OCI-LY7 (cell line): ENCODE measurements at regions not wholly inside any gene's neighbourhood (a gene's known extent, or its start where the extent isn't known, plus 50 kb on each side); places are given as distances from the start of the nearest gene placed in this dataset.

ENCODE experiments used
- BruUV-seq: library from RNA; stranded (reverse); fragments of 400-500 nt; replicated peaks from 2 replicates; lab custom pipeline; 2021; lab: Mats Ljungman, UMichigan
- CTCF ChIA-PET: fragments of 300-600 bp; sonication (Branson Sonifier 250); formaldehyde crosslinking; loops from one replicate; lab custom pipeline; 2022; ENCODE audit warnings: antibody characterized with exemption; ENCODE audit not compliant: unreplicated experiment; lab: Charles Lee
- POLR2A ChIA-PET: fragments of 300-600 bp; sonication (Branson Sonifier 250); formaldehyde crosslinking; loops from one replicate; lab custom pipeline; 2022; ENCODE audit warnings: antibody characterized with exemption; lab: Charles Lee
- DNase-seq: peaks from one replicate; pipeline ENCODE4 v3.0.0-alpha.2; 2015; ENCODE audit warnings: low spot score
- H2AFZ ChIP-seq: fragments of 200-600 bp; sonication (generic), shearing (Covaris generic); 2 replicates; pipeline ENCODE4 v1.6.1; 2014; ENCODE audit warnings: mild to moderate bottlenecking, antibody characterized with exemption, low read length, moderate library complexity
- H3K27ac ChIP-seq: fragments of 200-600 bp; sonication (generic); 2 replicates; pipeline ENCODE4 v1.5.1; 2014; ENCODE audit warnings: mixed run types, low read depth, mild to moderate bottlenecking, moderate library complexity, low read length, inconsistent platforms; ENCODE audit not compliant: poor library complexity, severe bottlenecking
- H3K36me3 ChIP-seq: fragments of 200-600 bp; sonication (generic); 2 replicates; pipeline ENCODE4 v1.6.1; 2014; ENCODE audit warnings: mild to moderate bottlenecking, antibody characterized with exemption, low read length, moderate library complexity, mixed read lengths; ENCODE audit not compliant: insufficient read depth
- H3K4me1 ChIP-seq: fragments of 200-600 bp; sonication (generic); 2 replicates; pipeline ENCODE4 v1.5.1; 2014; ENCODE audit warnings: mild to moderate bottlenecking, low read length; ENCODE audit not compliant: insufficient read depth, poor library complexity, severe bottlenecking
- H3K4me2 ChIP-seq: fragments of 200-600 bp; sonication (generic); 2 replicates; pipeline ENCODE4 v1.6.1; 2014; ENCODE audit warnings: mild to moderate bottlenecking, low read length
- H3K4me3 ChIP-seq: fragments of 200-600 bp; sonication (generic); 2 replicates; pipeline ENCODE4 v1.5.1; 2014; ENCODE audit warnings: mild to moderate bottlenecking, low read depth, low read length; ENCODE audit not compliant: poor library complexity, severe bottlenecking
- H3K79me2 ChIP-seq: fragments of 200-600 bp; sonication (generic); 2 replicates; pipeline ENCODE4 v1.6.1; 2016; ENCODE audit warnings: low read depth, mild to moderate bottlenecking, low read length, moderate library complexity, mixed read lengths; ENCODE audit not compliant: insufficient read depth
- H3K9me2 ChIP-seq: fragments of 200-600 bp; sonication (generic); 2 replicates; pipeline ENCODE4 v1.6.1; 2016; ENCODE audit warnings: mild to moderate bottlenecking, low read length, mixed read lengths; ENCODE audit not compliant: insufficient read depth
- H3K9me3 ChIP-seq: fragments of 200-600 bp; sonication (generic); 2 replicates; pipeline ENCODE4 v1.6.1; 2014; ENCODE audit warnings: mild to moderate bottlenecking, mixed run types, low read length, mixed read lengths
- H4K20me1 ChIP-seq: fragments of 200-600 bp; sonication (generic); 2 replicates; pipeline ENCODE4 v1.6.1; 2014; ENCODE audit warnings: mild to moderate bottlenecking, antibody characterized with exemption, low read length, moderate library complexity, mixed read lengths; ENCODE audit not compliant: insufficient read depth
- CTCF ChIP-seq: fragments of 200-600 bp; sonication (generic); conservative IDR thresholded peaks from 2 replicates; pipeline ENCODE4 v1.5.1; 2014; ENCODE audit warnings: mild to moderate bottlenecking, antibody characterized with exemption, low read length, moderate library complexity, mixed read lengths
- EZH2phosphoT487 ChIP-seq: fragments of 200-600 bp; sonication (generic); IDR thresholded peaks from 2 replicates; pipeline ENCODE4 v1.6.1; 2018; ENCODE audit warnings: low read depth, borderline replicate concordance, mild to moderate bottlenecking, mixed run types, antibody characterized with exemption, low read length, moderate library complexity, mixed read lengths
- intact Hi-C: fragments of 100-400 bp; cut with micrococcal nuclease; formaldehyde crosslinking; loops from one replicate; pipeline ENCODE4 v1.10.0; 2022; ENCODE audit not compliant: unreplicated experiment

- intact Hi-C loops: no loop called here
- H3K36me3 ChIP-seq: no peaks in the 10 kb centered on the region
- no peaks in the 10 kb centered on the region for H4K20me1 ChIP-seq
- CTCF ChIA-PET: no interaction called here
- no peaks in the 10 kb centered on the region for H3K79me2 ChIP-seq
- H3K9me2 ChIP-seq: no peaks in the 10 kb centered on the region
- no peak overlapping the region for H3K4me2 ChIP-seq
- H3K4me1 ChIP-seq: no peaks in the 10 kb centered on the region
- no peak overlapping the region for H3K4me3 ChIP-seq
- no peaks in the 10 kb centered on the region for H3K9me3 ChIP-seq
- POLR2A ChIA-PET: no interaction called here
- H3K27ac ChIP-seq: no peak overlapping the region
- BruUV-seq: no TSS peak
- no peak overlapping the region for H2AFZ ChIP-seq
- TF ChIP-seq CTCF (no peak), EZH2phosphoT487 (no peak)
- DNase-seq: no peak
Measured at GRCh38 chr10:29767968-29768367, 133.2 kb upstream of the SVIL start.

- H3K36me3 ChIP-seq: no peaks in the 10 kb centered on the region
- H3K9me2 ChIP-seq: no peaks in the 10 kb centered on the region
- intact Hi-C loops: no loop called here
- no peak overlapping the region for H3K4me3 ChIP-seq
- CTCF ChIA-PET: no interaction called here
- POLR2A ChIA-PET: interaction anchor here (1.0 kb wide), 1 partner anchor 10 kb away, joined by 5 read pairs; no protein-coding TSS in a partner anchor
- H3K27ac ChIP-seq: no peak overlapping the region
- H4K20me1 ChIP-seq: no peaks in the 10 kb centered on the region
- BruUV-seq: no TSS peak
- no peaks in the 10 kb centered on the region for H3K9me3 ChIP-seq
- H3K4me2 ChIP-seq: no peak overlapping the region
- no peak for DNase-seq
- no peak overlapping the region for H2AFZ ChIP-seq
- TF ChIP-seq CTCF (no peak), EZH2phosphoT487 (no peak)
- no peaks in the 10 kb centered on the region for H3K4me1 ChIP-seq
- H3K79me2 ChIP-seq: no peaks in the 10 kb centered on the region
Measured at GRCh38 chr10:29766753-29767152, 132.0 kb upstream of the SVIL start.

GRCh38 chr10:29765330-29765729 lies 130.6 kb upstream of the SVIL start:
- Histone ChIP-seq H3K4me1 (no peaks in the 10 kb centered on the region), H3K4me2 (no peak overlapping the region), H3K79me2 (no peaks in the 10 kb centered on the region), H4K20me1 (no peaks in the 10 kb centered on the region), H3K9me3 (no peaks in the 10 kb centered on the region), H3K36me3 (no peaks in the 10 kb centered on the region), H3K27ac (no peak overlapping the region), H3K4me3 (no peak overlapping the region), H3K9me2 (no peaks in the 10 kb centered on the region), H2AFZ (no peak overlapping the region)
- ChIA-PET POLR2A (no interaction called here), CTCF (no interaction called here)
- no peak for DNase-seq
- intact Hi-C loops: no loop called here
- TF ChIP-seq CTCF: no peak
- no TSS peak for BruUV-seq
